Fibroblast of lung (primary cell): ENCODE measurements at regions not wholly inside any gene's neighbourhood (a gene's known extent, or its start where the extent isn't known, plus 50 kb on each side); places are given as distances from the start of the nearest gene placed in this dataset.

ENCODE experiments used
- DNase-seq, 2 donors: peaks; one replicate each; pipeline versions ENCODE4 v3.0.0 to v3.0.0-alpha.2; 2010; ENCODE audit warnings: low read depth in 2 of 2
- H2AFZ ChIP-seq: 2 replicates; pipeline ENCODE4 v1.5.1; 2012; ENCODE audit warnings: low read length, control low read depth, inconsistent platforms
- H3K27ac ChIP-seq: 2 replicates; pipeline ENCODE4 v1.5.1; 2011; ENCODE audit warnings: low read length, control low read depth; ENCODE audit not compliant: insufficient read depth
- H3K27me3 ChIP-seq: 2 replicates; pipeline ENCODE4 v1.5.1; 2011; ENCODE audit warnings: mild to moderate bottlenecking, low read length; ENCODE audit not compliant: control insufficient read depth, insufficient read depth
- H3K36me3 ChIP-seq: 2 replicates; pipeline ENCODE4 v1.5.1; 2011; ENCODE audit warnings: low read length; ENCODE audit not compliant: control insufficient read depth, insufficient read depth
- H3K4me1 ChIP-seq: 2 replicates; pipeline ENCODE4 v1.5.1; 2011; ENCODE audit warnings: low read length; ENCODE audit not compliant: control insufficient read depth, insufficient read depth; ENCODE audit errors: extremely low read depth
- H3K4me2 ChIP-seq: 2 replicates; pipeline ENCODE4 v1.5.1; 2011; ENCODE audit warnings: low read length, control low read depth; ENCODE audit not compliant: insufficient read depth; ENCODE audit errors: extremely low read depth
- H3K4me3 ChIP-seq, 4 experiments: fragments of 200-600 bp in 1 of 4; sonication (generic) in 1 of 4; replicated peaks in 1 of 4; 2 replicates each; pipeline ENCODE4 v1.5.1; 2011 to 2016; ENCODE audit warnings: low read length in 4 of 4, low read depth in 3 of 4, mild to moderate bottlenecking in 3 of 4, control low read depth in 2 of 4, inconsistent platforms in 1 of 4, mixed read lengths in 1 of 4; ENCODE audit not compliant: insufficient read depth in 1 of 4; ENCODE audit errors: control extremely low read depth in 1 of 4
- H3K79me2 ChIP-seq: 2 replicates; pipeline ENCODE4 v1.5.1; 2012; ENCODE audit warnings: mild to moderate bottlenecking, low read length, inconsistent platforms; ENCODE audit not compliant: control insufficient read depth, insufficient read depth
- H3K9ac ChIP-seq: 2 replicates; pipeline ENCODE4 v1.5.1; 2011; ENCODE audit warnings: mild to moderate bottlenecking, low read length, control low read depth; ENCODE audit not compliant: insufficient read depth
- H3K9me3 ChIP-seq: 2 replicates; pipeline ENCODE4 v1.5.1; 2012; ENCODE audit warnings: low read depth, low read length; ENCODE audit not compliant: control insufficient read depth, insufficient read depth
- H4K20me1 ChIP-seq: 2 replicates; pipeline ENCODE4 v1.5.1; 2011; ENCODE audit warnings: low read length; ENCODE audit not compliant: control insufficient read depth, insufficient read depth; ENCODE audit errors: extremely low read depth
- CTCF ChIP-seq, 2 donors: IDR thresholded peaks in 1 of 2; conservative IDR thresholded peaks in 1 of 2; 1 replicate in 1 of 2; 2 replicates in 1 of 2; pipeline ENCODE4 v1.5.1; 2011 to 2012; ENCODE audit warnings: low read length in 2 of 2, control low read depth in 1 of 2, inconsistent platforms in 1 of 2, low read depth in 1 of 2, mild to moderate bottlenecking in 1 of 2
- EZH2 ChIP-seq: IDR thresholded peaks from 2 replicates; pipeline ENCODE4 v1.5.1; 2012; ENCODE audit warnings: low read length, control low read depth, mild to moderate bottlenecking; ENCODE audit errors: missing control alignments

GRCh38 chr5:89871906-89872305 lies 537.6 kb downstream of the CETN3 start:
- Histone ChIP-seq H3K9me3 (no peaks in the 10 kb centered on the region), H3K9ac (no peak overlapping the region), H3K36me3 (no peaks in the 10 kb centered on the region), H3K4me3 (no peak overlapping the region), H3K79me2 (no peaks in the 10 kb centered on the region), H3K4me1 (no peaks in the 10 kb centered on the region), H3K4me2 (no peak overlapping the region), H3K27ac (no peak overlapping the region), H4K20me1 (no peaks in the 10 kb centered on the region), H3K27me3 (no peaks in the 10 kb centered on the region), H2AFZ (peak overlapping the region; percentile 13)
- TF ChIP-seq CTCF (conservative IDR thresholded peaks at IDR 0.05 in 1 of 2, IDR thresholded peaks at IDR 0.05 in 1 of 2; ENCODE audit: low read depth in 1 of 2, low read length in 2 of 2) (no peak), EZH2 (no peak)
- no peak for DNase-seq

- no peaks in the 10 kb centered on the region for H3K27me3 ChIP-seq
- no peak overlapping the region for H3K9ac ChIP-seq
- H3K4me3 ChIP-seq: no peak overlapping the region
- no peak for TF ChIP-seq EZH2
- TF ChIP-seq CTCF (conservative IDR thresholded peaks at IDR 0.05 in 1 of 2, IDR thresholded peaks at IDR 0.05 in 1 of 2; ENCODE audit: low read depth in 1 of 2, low read length in 2 of 2): no peak
- H2AFZ ChIP-seq: no peak overlapping the region
- H3K79me2 ChIP-seq: no peaks in the 10 kb centered on the region
- no peak for DNase-seq
- H3K36me3 ChIP-seq: no peaks in the 10 kb centered on the region
- no peaks in the 10 kb centered on the region for H3K4me1 ChIP-seq
- no peaks in the 10 kb centered on the region for H3K9me3 ChIP-seq
- H3K4me2 ChIP-seq: no peak overlapping the region
- no peak overlapping the region for H3K27ac ChIP-seq
- no peaks in the 10 kb centered on the region for H4K20me1 ChIP-seq
Observed at GRCh38 chr5:89869346-89869745, 540.2 kb downstream of the CETN3 start.

GRCh38 chr5:89866410-89866809 lies 543.1 kb downstream of the CETN3 start:
- Histone ChIP-seq H3K4me2 (no peak overlapping the region), H4K20me1 (no peaks in the 10 kb centered on the region), H2AFZ (no peak overlapping the region), H3K4me1 (no peaks in the 10 kb centered on the region), H3K27ac (no peak overlapping the region), H3K9ac (no peak overlapping the region), H3K4me3 (no peak overlapping the region), H3K36me3 (no peaks in the 10 kb centered on the region), H3K9me3 (no peaks in the 10 kb centered on the region), H3K79me2 (no peaks in the 10 kb centered on the region), H3K27me3 (no peaks in the 10 kb centered on the region)
- no peak for TF ChIP-seq EZH2
- TF ChIP-seq CTCF (conservative IDR thresholded peaks at IDR 0.05 in 1 of 2, IDR thresholded peaks at IDR 0.05 in 1 of 2; ENCODE audit: low read depth in 1 of 2, low read length in 2 of 2): no peak
- no peak for DNase-seq
